Prostate gland (tissue), 2 donors: ENCODE measurements at regions not wholly inside any gene's neighbourhood (a gene's known extent, or its start where the extent isn't known, plus 50 kb on each side); places are given as distances from the start of the nearest gene placed in this dataset.

ENCODE experiments used
- CTCF ChIP-seq, 4 experiments: fragments of 200-600 bp in 2 of 4; fragments of 450-650 bp in 2 of 4; sonication (generic) in 2 of 4; IDR thresholded peaks; 1 replicate in 3 of 4; 2 replicates in 1 of 4; pipeline ENCODE4 v1.5.1; 2016 to 2019; ENCODE audit warnings: antibody characterized with exemption in 4 of 4, mild to moderate bottlenecking in 2 of 4, moderate library complexity in 2 of 4
- POLR2AphosphoS5 ChIP-seq: sonication (generic); formaldehyde crosslinking; IDR thresholded peaks from one replicate; pipeline ENCODE4 v1.6.1; 2017; ENCODE audit warnings: antibody characterized with exemption

GRCh38 chr6:19755181-19755580 is 82.0 kb upstream of the ID4 start:
- TF ChIP-seq CTCF (IDR thresholded peaks at IDR 0.05) = no peak
- no peak for TF ChIP-seq POLR2AphosphoS5
